Erythroblast (primary cell): ENCODE measurements at regions not wholly inside any gene's neighbourhood (a gene's known extent, or its start where the extent isn't known, plus 50 kb on each side); places are given as distances from the start of the nearest gene placed in this dataset.

ENCODE experiments used
- GATA1 ChIP-seq: IDR thresholded peaks from 2 replicates; pipeline ENCODE4 v1.6.1; 2011; ENCODE audit warnings: low read depth, mild to moderate bottlenecking, control low read depth, low read length, moderate library complexity
- POLR2A ChIP-seq: IDR thresholded peaks from 2 replicates; pipeline ENCODE4 v1.6.1; 2011; ENCODE audit warnings: mild to moderate bottlenecking, low read length

DNA sequence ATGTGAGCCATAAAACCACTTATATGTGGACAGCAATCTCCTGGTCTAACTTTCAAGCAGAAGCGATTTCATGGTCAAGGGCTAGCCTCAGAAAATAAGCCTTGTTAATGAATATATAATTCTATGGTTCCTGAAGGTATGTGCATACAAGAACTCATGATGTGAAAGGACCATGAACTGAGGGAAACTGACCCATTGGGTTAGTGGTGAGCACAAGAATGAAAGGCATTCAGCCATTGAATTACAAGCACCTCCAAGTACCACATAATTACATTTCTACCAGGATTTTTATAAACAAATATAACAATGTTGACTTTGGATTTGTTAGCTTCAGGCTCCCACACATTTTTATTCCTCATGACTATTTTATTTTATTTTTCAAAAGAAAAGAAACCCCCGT is 459.0 kb downstream of the TLE4 start:
- TF ChIP-seq POLR2A, result no peak
- TF ChIP-seq GATA1, result no peak
